Endothelial cell of umbilical vein (primary cell): ENCODE measurements at regions not wholly inside any gene's neighbourhood (a gene's known extent, or its start where the extent isn't known, plus 50 kb on each side); places are given as distances from the start of the nearest gene placed in this dataset.

Experiments used
- FOS ChIP-seq: IDR thresholded peaks from 2 replicates; pipeline ENCODE4 v1.6.1; 2011; ENCODE audit warnings: mild to moderate bottlenecking, low read length, moderate library complexity, borderline replicate concordance; ENCODE audit not compliant: insufficient read depth
- POLR2A ChIP-seq: IDR thresholded peaks from 2 replicates; pipeline ENCODE4 v1.6.1; 2012; ENCODE audit warnings: low read depth, mild to moderate bottlenecking, control low read depth, low read length
- POLR2AphosphoS5 ChIP-seq: IDR thresholded peaks from 2 replicates; pipeline ENCODE4 v1.6.1; 2012; ENCODE audit warnings: low read depth, mild to moderate bottlenecking, control low read depth, low read length, moderate library complexity; ENCODE audit not compliant: insufficient read depth
- TF ChIP-seq, protein P1 (sequence below), 2 donors: IDR thresholded peaks; 1 replicate in 1 of 2; 2 replicates in 1 of 2; pipeline ENCODE4 v1.5.1; 2011; ENCODE audit warnings: low read length in 2 of 2, mild to moderate bottlenecking in 2 of 2, moderate library complexity in 2 of 2, control low read depth in 1 of 2, inconsistent platforms in 1 of 2, low read depth in 1 of 2; ENCODE audit not compliant: insufficient read depth in 1 of 2; ENCODE audit errors: extremely low read depth in 1 of 2

DNA sequence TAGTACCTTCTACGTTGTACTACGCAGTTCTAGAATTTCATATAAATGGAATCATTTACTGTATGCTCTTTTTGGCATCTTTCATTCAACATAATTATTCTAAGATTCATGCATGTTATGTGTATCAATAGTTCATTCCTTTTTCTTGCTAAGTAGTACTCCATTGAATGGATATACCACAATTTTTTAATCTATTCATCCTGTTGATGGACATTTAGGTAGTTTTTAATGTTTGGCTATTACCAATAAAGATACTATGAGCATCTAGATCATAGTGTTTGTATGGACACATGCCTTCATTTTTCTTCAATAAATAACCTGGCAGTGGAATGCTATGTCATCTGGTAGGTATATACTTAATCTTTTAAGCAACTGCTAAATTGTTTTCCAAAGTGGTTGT lies 83.0 kb upstream of the ELN start:
- TF ChIP-seq, protein P1, sequence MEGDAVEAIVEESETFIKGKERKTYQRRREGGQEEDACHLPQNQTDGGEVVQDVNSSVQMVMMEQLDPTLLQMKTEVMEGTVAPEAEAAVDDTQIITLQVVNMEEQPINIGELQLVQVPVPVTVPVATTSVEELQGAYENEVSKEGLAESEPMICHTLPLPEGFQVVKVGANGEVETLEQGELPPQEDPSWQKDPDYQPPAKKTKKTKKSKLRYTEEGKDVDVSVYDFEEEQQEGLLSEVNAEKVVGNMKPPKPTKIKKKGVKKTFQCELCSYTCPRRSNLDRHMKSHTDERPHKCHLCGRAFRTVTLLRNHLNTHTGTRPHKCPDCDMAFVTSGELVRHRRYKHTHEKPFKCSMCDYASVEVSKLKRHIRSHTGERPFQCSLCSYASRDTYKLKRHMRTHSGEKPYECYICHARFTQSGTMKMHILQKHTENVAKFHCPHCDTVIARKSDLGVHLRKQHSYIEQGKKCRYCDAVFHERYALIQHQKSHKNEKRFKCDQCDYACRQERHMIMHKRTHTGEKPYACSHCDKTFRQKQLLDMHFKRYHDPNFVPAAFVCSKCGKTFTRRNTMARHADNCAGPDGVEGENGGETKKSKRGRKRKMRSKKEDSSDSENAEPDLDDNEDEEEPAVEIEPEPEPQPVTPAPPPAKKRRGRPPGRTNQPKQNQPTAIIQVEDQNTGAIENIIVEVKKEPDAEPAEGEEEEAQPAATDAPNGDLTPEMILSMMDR (IDR thresholded peaks at IDR 0.05; ENCODE audit: extremely low read depth in 1 of 2, insufficient read depth in 1 of 2, low read depth in 1 of 2, low read length in 2 of 2), result no peak
- TF ChIP-seq POLR2A (no peak), FOS (no peak), POLR2AphosphoS5 (no peak)
